ENCODE measurements at regions not wholly inside any gene's neighbourhood (a gene's known extent, or its start where the extent isn't known, plus 50 kb on each side); places are given as distances from the start of the nearest gene placed in this dataset.

- TF ChIP-seq MLLT1 (IDR thresholded peaks at IDR 0.05) (no peak), CTCF (IDR thresholded peaks at IDR 0.05 in 2 of 3, conservative IDR thresholded peaks at IDR 0.05 in 1 of 3; ENCODE audit: control insufficient read depth in 2 of 3, extremely low read depth in 1 of 3, insufficient read depth in 1 of 3, low read depth in 3 of 3, low read length in 3 of 3) (no peak), NFXL1 (IDR thresholded peaks at IDR 0.05; ENCODE audit: borderline replicate concordance) (no peak), MEF2A (IDR thresholded peaks at IDR 0.05; ENCODE audit: insufficient read depth, low read depth, low read length) (no peak)
Observed at GRCh38 chr12:63319936-63320633, 169.1 kb upstream of the AVPR1A start.

Data from GM12878 (cell line).